HAP-1 (cell line): ENCODE measurements at regions not wholly inside any gene's neighbourhood (a gene's known extent, or its start where the extent isn't known, plus 50 kb on each side); places are given as distances from the start of the nearest gene placed in this dataset.
"Not testable (repeated sequence)": the region's sequence is repeated elsewhere in the genome, so short reads cannot be mapped to it uniquely, and the experiment has no call there.

Experiments used
- DNase-seq, 2 experiments: peaks; one replicate each; pipeline ENCODE4 v3.0.0-alpha.2; 2016 to 2020; ENCODE audit warnings: low spot score in 2 of 2
- H3K27me3 ChIP-seq: fragments of 250-450 bp; sonication (Bioruptor Pico); 2 replicates; pipeline ENCODE4 v1.5.1; 2020; ENCODE audit warnings: low read depth, mild to moderate bottlenecking, moderate library complexity
- H3K36me3 ChIP-seq: fragments of 250-450 bp; sonication (Bioruptor Pico); replicated peaks from 2 replicates; pipeline ENCODE4 v1.5.1; 2020; ENCODE audit warnings: mild to moderate bottlenecking
- H3K4me1 ChIP-seq: fragments of 250-450 bp; sonication (Bioruptor Pico); 2 replicates; pipeline ENCODE4 v1.5.1; 2020; ENCODE audit warnings: mild to moderate bottlenecking
- H3K4me3 ChIP-seq: fragments of 250-450 bp; sonication (Bioruptor Pico); 2 replicates; pipeline ENCODE4 v1.5.1; 2020; ENCODE audit warnings: mild to moderate bottlenecking, moderate library complexity
- H3K9me3 ChIP-seq: fragments of 250-450 bp; sonication (Bioruptor Pico); 2 replicates; pipeline ENCODE4 v1.5.1; 2020; ENCODE audit warnings: mild to moderate bottlenecking, moderate library complexity
- in situ Hi-C: fragments of 300-500 bp; cut with MboI; formaldehyde crosslinking; loops from 3 replicates; pipeline ENCODE4 v1.14.3; 2020; ENCODE audit warnings: low sequenced_read_pairs, inconsistent platforms, mixed read lengths

DNA sequence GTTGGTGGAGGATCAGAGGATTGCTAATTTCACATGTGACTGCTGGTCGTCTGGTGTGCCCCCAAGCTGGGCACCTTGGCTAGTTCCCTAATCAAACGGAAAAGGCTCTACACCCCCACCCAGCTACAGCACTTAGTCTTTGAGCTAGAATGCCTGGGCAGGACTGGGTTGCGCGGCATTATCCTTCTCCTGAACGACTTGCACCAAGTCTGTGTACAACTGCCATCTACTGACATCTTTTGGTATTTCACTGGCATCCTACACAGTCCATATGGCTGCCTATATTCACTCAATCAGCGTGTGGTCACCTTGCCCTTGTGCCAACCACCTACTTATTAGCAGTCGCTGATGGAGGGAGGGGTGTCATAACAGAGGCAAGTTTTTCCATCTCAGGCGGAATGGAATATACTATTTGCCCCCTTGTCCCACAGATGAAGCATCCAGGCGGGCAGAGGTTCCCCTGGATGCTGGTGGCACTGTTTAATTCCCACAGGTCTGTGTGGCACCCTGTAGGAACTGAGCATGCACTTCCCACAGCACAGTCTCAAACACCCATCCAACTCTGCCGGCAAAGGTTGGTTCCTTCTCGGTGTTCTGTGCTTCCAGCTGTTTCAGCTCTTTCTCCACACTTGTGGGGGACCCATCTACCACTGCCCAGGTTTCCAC, 150.1 kb downstream of the OSTF1 start:
- H3K9me3 ChIP-seq, result no peaks in the 10 kb centered on the region
- in situ Hi-C loops, result no loop called here
- peak; percentile 47 to 71 for DNase-seq

DNA sequence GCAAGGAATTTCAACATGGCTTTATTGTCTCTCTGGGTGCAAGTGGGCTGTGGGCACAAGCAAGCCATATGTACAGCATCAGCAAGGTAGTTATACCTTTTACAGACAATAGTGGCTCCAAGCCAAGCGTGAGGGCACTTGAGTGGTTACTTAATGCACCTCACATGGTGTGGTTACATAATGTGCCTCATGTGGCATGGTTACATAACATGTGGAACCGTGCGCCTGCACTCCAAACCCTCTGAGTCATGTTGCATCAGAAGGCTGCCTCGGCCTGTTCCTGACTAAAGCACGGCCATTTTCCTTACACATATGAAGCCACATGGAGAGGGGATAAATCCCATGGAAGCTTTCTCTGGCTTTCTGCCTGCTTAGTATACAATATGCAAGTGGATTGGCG, 150.9 kb downstream of the OSTF1 start:
- in situ Hi-C loops, result no loop called here
- no peak for DNase-seq
- Histone ChIP-seq H3K36me3 (no peaks in the 10 kb centered on the region), H3K27me3 (0 out of 2 replicates have a peak, but pooled peaks cover 2% of the 10 kb centered on the region), H3K4me1 (no peaks in the 10 kb centered on the region), H3K4me3 (no peak overlapping the region), H3K9me3 (no peaks in the 10 kb centered on the region)

More for the DNA sequence above, 150.1 kb downstream of the OSTF1 start:
- 0 out of 2 replicates have a peak, but pooled peaks cover 2% of the 10 kb centered on the region for H3K27me3 ChIP-seq
- H3K4me3 ChIP-seq, result no peak overlapping the region
- H3K36me3 ChIP-seq, result no peaks in the 10 kb centered on the region
- H3K4me1 ChIP-seq, result no peaks in the 10 kb centered on the region

DNA sequence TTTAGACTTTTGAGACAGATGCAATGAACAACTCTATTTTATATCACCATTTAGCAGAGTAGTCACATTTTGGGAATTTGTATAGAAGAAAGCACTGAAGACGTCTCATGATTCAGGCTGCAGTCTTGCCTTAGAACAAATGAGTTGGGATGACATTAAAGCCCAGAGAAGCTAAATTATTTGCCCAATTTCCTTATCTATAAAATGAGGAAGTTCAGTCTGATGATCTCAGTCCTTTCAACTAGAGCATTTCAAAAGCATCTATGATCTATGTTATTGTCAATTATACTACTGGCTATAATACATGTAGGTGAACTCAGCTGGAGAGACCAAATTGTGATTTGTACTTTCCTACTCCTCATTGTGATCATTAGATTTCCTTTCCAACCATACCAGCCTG, 154.1 kb downstream of the OSTF1 start:
- in situ Hi-C loops, result no loop called here
- no peak for DNase-seq
- Histone ChIP-seq H3K9me3 (no peaks in the 10 kb centered on the region; the same call in 1 of the 2 replicates), H3K4me3 (no peak overlapping the region), H3K4me1 (no peaks in the 10 kb centered on the region), H3K27me3 (0 out of 2 replicates have a peak, but pooled peaks cover 2% of the 10 kb centered on the region), H3K36me3 (no peaks in the 10 kb centered on the region)

DNA sequence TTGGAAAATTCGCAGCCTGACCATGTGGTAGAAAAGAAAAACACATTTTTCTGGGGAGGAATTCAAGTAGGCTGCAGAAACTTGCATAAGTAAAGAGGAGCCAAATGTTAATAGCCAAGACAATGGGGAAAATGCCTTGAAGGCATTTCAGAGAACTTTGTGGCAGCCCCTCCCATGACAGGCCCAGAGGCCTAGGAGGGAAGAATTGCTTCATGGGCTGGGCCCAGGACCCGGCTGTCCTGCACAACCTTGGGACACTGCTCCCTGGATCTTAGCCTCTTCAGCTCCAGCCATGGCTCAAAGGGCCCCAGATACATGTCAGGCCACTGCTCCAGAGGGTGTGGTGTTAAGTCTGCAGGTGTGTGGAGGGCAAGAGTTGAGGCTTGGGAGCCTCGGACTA, 158.6 kb downstream of the OSTF1 start:
- in situ Hi-C loops, result no loop called here
- Histone ChIP-seq H3K4me3 (no peak overlapping the region), H3K27me3 (0 out of 2 replicates have a peak, but pooled peaks cover under 1% of the 10 kb centered on the region), H3K36me3 (no peaks in the 10 kb centered on the region), H3K4me1 (no peaks in the 10 kb centered on the region), H3K9me3 (no peaks in the 10 kb centered on the region; the same call in 1 of the 2 replicates)
- no peak for DNase-seq

DNA sequence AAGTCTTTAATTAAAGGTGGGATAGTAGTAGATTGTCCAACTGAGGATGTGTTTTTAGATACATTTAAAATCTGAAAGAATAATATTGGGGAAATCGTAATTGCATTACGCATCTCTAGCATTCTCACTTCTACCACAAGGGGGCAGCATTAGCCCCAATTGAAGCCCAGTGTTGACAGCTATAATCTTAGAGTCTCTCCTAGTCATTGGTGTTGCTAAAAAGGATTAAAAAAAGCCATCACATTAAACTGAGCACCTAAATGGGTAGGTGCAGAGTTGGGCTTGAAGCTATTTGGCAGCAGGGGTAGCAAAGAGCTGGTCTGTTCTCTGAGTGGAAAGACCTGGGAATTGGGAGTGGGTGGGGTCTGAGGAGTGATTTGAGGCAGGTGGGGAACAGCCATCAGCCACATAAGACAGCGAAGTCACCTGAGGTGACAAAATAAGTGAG, 177.2 kb downstream of the OSTF1 start:
- H3K9me3 ChIP-seq, result no peaks in the 10 kb centered on the region
- H3K4me1 ChIP-seq, result no peaks in the 10 kb centered on the region
- no peaks in the 10 kb centered on the region for H3K27me3 ChIP-seq
- no peak overlapping the region for H3K4me3 ChIP-seq
- no peaks in the 10 kb centered on the region for H3K36me3 ChIP-seq
- in situ Hi-C loops, result loop anchor here (25.0 kb wide), 1 partner anchor 1022 kb away; no protein-coding TSS in a partner anchor
- peak; percentile 15 to 63 for DNase-seq

DNA sequence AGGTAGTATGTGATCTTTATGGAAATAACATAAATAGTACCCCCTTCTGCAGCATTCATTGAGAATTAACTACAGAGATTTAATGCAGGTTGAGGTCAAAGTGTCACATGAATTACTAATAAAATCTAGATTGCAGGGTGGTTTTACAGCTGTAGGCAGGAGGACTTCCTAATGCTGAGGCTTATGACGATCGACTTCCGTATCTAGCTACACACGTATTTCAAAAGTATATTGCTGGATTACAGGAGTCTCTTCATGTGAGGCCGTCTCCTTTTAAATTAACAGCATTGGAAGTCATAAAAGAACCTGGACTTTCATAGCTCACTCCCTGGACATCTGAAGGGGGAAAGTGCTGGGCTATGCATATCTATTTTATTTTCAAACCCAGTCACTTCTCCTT, 180.9 kb downstream of the OSTF1 start:
- no peak for DNase-seq
- no peak overlapping the region for H3K4me3 ChIP-seq
- in situ Hi-C loops, result loop anchor here (25.0 kb wide), 1 partner anchor 1018 kb away; no protein-coding TSS in a partner anchor
- H3K4me1 ChIP-seq, result no peaks in the 10 kb centered on the region
- no peaks in the 10 kb centered on the region for H3K27me3 ChIP-seq
- no peaks in the 10 kb centered on the region for H3K36me3 ChIP-seq
- H3K9me3 ChIP-seq, result no peaks in the 10 kb centered on the region

DNA sequence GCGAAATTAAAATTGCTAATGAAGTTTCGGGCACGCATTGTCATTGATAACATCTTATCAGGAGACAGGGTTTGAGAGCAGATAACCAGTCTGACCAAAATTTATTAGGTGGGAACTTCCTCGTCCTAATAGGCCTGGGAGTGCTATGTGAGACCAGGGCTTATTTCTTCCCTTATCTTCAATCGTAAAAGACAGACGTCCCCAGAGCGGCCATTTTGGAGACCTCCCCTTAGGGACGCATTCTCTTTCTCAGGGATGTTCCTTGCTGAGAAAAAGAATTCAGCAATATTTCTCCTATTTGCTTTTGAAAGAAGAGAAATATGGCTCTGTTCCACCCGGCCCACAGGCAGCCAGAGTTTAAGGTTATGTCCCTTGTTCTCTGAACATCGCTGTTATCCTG, 184.7 kb downstream of the OSTF1 start:
- not testable (repeated sequence) for H3K36me3 ChIP-seq, H3K9me3 ChIP-seq, H3K4me3 ChIP-seq, H3K27me3 ChIP-seq, H3K4me1 ChIP-seq, DNase-seq
- in situ Hi-C loops, result loop anchor here (25.0 kb wide), 1 partner anchor 1014 kb away; no protein-coding TSS in a partner anchor

DNA sequence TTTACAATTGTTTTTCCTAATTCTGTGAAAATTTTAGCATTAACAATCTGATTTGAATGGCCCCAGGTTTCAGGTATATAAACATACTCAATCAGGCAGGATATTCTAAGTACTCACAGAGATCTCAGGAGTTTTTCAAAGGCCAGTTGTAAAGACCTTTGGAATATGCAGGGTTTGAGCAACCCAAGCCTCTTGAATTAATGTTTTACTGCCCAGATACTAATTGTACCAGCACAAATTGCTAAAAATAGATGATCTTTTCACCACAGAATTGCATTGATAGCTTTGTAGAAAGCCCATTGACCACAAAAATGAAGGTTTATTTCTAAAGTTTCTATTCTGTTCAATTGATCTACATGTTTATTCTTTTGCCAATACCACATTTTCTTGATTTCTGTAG, 186.5 kb downstream of the OSTF1 start:
- Histone ChIP-seq H3K9me3 (no peaks in the 10 kb centered on the region), H3K36me3 (no peaks in the 10 kb centered on the region), H3K4me1 (no peaks in the 10 kb centered on the region), H3K27me3 (no peaks in the 10 kb centered on the region), H3K4me3 (no peak overlapping the region)
- DNase-seq, result no peak
- in situ Hi-C loops, result loop anchor here (25.0 kb wide), 1 partner anchor 1013 kb away; no protein-coding TSS in a partner anchor

DNA sequence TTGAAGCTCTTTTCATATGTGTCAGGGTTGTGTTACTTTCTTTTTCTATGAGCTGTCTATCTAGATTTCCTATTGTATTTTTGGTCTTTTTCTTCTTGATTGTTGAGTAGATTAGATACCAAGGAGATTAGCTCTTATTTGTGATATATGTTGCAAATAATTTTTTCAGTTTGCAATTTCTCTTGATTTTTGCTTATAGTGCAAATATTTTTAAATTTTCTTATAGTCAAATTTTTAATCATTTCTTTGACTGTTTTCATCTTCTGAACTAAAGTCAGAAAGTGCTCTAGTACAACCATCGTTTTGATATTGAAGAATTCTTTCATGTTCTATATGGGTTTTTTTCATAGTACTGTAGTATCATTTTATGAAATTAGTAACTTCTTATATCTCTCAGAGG, 193.7 kb downstream of the OSTF1 start:
- in situ Hi-C loops, result no loop called here
- Histone ChIP-seq H3K9me3 (0 out of 2 replicates have a peak, but pooled peaks cover 3% of the 10 kb centered on the region), H3K4me3 (no peak overlapping the region), H3K4me1 (no peaks in the 10 kb centered on the region), H3K36me3 (no peaks in the 10 kb centered on the region), H3K27me3 (no peaks in the 10 kb centered on the region)
- no peak for DNase-seq

DNA sequence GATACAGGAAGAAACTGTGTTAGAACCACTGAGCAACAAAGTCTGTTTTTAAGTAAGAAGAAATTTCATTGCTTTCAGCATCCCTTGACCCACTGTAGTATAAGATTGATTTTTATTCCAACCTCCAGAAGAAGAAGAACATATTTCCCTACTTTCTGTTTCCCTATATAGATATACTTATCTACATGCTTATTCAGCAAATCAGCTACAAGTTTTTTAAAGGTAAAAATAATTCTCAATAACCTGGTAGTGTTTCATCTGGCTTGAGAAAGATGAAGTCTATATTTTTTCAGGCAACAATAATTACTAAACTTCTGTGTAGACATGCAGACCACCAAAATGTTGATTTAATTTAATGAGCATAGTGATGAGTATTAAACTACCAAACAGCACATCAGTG, 201.0 kb downstream of the OSTF1 start:
- Histone ChIP-seq H3K4me3 (no peak overlapping the region), H3K27me3 (no peaks in the 10 kb centered on the region), H3K4me1 (no peaks in the 10 kb centered on the region), H3K36me3 (no peaks in the 10 kb centered on the region), H3K9me3 (0 out of 2 replicates have a peak, but pooled peaks cover under 1% of the 10 kb centered on the region)
- in situ Hi-C loops, result no loop called here
- no peak for DNase-seq

DNA sequence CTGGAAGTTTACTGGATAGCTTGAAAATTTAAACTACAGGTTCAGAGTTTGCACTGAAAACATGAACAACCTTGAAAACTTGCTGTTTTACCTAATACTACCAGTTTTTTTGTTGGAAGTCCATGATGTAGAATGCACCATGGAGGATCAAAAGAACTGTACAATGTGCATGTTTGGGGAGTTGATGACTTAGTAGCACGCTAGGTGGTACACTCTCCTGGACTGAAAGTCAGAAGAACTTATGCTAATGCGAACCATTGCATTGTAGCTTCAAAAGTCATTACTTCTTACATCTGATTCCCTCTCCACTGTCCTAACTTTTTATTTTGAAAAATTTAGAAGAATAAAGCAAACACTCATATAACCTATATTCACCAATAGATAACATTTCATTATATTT, 211.0 kb downstream of the OSTF1 start:
- Histone ChIP-seq H3K4me1 (no peaks in the 10 kb centered on the region), H3K4me3 (no peak overlapping the region), H3K27me3 (no peaks in the 10 kb centered on the region), H3K9me3 (no peaks in the 10 kb centered on the region), H3K36me3 (no peaks in the 10 kb centered on the region)
- in situ Hi-C loops, result no loop called here
- DNase-seq, result no peak

DNA sequence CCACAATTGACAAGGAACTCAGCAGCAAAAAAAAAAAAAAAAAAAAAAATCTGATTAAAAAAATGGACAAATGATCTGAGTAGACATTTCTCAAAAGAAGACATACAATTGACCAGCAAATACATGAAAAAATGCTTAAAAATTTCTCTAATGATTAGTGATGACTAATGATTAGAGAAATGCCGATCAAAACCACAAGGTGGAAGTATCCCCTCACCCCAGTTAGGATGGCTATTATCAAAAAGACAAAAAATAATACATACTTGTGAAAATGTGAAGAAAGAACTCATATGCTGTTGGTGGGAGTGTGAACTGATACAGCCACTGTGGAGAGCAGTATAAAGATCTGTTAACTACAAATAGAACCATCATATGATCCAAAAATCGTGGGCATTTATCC, 245.3 kb downstream of the OSTF1 start:
- Histone ChIP-seq H3K9me3 (no peaks in the 10 kb centered on the region), H3K4me1 (no peaks in the 10 kb centered on the region), H3K4me3 (no peak overlapping the region), H3K36me3 (no peaks in the 10 kb centered on the region), H3K27me3 (no peaks in the 10 kb centered on the region)
- no peak for DNase-seq
- in situ Hi-C loops, result no loop called here

DNA sequence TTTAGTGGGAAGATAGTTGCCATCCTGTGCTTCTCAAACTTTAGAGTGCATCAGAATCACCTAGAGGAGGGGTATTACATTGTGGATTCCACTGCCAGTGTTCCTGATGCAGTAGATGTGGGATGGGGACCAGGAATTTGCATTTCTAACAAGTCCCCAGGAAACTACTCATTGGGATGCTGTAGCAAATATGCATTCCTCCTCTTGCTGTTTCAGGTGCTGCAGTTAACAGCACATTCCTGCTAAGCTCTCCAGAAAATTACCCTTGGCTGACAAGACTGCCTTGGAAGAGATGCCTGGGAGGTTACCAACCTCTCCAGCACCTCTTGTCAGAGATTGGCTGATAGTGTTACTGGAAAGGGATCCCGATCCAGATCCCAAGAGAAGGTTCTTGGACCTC, 270.5 kb downstream of the OSTF1 start:
- Histone ChIP-seq H3K4me3 (no peak overlapping the region), H3K27me3 (no peaks in the 10 kb centered on the region), H3K36me3 (no peaks in the 10 kb centered on the region), H3K9me3 (no peaks in the 10 kb centered on the region), H3K4me1 (no peaks in the 10 kb centered on the region)
- in situ Hi-C loops, result no loop called here
- DNase-seq, result no peak

DNA sequence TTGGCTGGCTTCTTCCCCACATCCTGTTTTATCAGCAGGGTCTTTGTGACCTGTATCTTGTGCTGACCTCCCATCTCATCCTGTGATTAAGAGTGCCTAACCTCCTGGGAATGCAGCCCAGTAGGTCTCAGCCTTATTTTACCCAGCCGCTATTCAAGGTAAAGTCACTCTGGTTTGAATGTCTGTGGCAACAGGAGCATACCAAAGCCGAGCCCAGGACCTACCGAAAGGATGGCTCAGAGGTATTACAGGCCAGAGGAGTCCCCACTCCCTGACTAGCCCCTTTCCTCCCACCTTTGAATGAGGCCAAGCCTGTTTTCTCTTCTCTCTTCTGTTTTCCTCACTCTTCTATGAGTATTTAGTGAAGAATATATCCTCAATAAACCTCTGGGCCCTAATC, 271.3 kb downstream of the OSTF1 start:
- in situ Hi-C loops, result no loop called here
- Histone ChIP-seq H3K36me3 (no peaks in the 10 kb centered on the region), H3K4me1 (no peaks in the 10 kb centered on the region), H3K4me3 (no peak overlapping the region), H3K9me3 (no peaks in the 10 kb centered on the region), H3K27me3 (no peaks in the 10 kb centered on the region)
- DNase-seq, result no peak
